Natural killer cell treated with Interleukin-12 subunit alpha and Interleukin-12 subunit beta and Interleukin-15 and Interleukin-18, amount 100 ng/mL, for 72 hours (primary cell): ENCODE measurements at regions not wholly inside any gene's neighbourhood (a gene's known extent, or its start where the extent isn't known, plus 50 kb on each side); places are given as distances from the start of the nearest gene placed in this dataset.

Source experiments
- ATAC-seq, 2 donors: fragments of 150-1000 bp; cut with Tn5 transposase in 1 of 2; sonication (Bioruptor Pico), chemical (Tn5 transposase) in 1 of 2; 2 replicates each; pipeline ENCODE4 v1.10.0; 2021
- DNase-seq: peaks from one replicate; pipeline ENCODE4 v3.0.0; 2022; ENCODE audit warnings: low spot score
- H3K27ac Mint-ChIP-seq, 2 donors: 1 replicate in 1 of 2; 2 replicates in 1 of 2; pipeline ENCODE4 v1.8.0; 2022; ENCODE audit warnings: mixed read lengths in 2 of 2, mild to moderate bottlenecking in 1 of 2, moderate library complexity in 1 of 2
- H3K27me3 Mint-ChIP-seq, 2 donors: 1 replicate in 1 of 2; 2 replicates in 1 of 2; pipeline ENCODE4 v1.8.0; 2022; ENCODE audit warnings: mixed read lengths in 2 of 2
- H3K36me3 Mint-ChIP-seq: one replicate; pipeline ENCODE4 v1.8.0; 2022; ENCODE audit warnings: mixed read lengths
- H3K4me1 Mint-ChIP-seq, 2 donors: 1 replicate in 1 of 2; 2 replicates in 1 of 2; pipeline ENCODE4 v1.8.0; 2022; ENCODE audit warnings: low read depth in 2 of 2, mixed read lengths in 2 of 2, mild to moderate bottlenecking in 1 of 2
- H3K4me3 Mint-ChIP-seq: one replicate; pipeline ENCODE4 v1.8.0; 2022; ENCODE audit warnings: mixed read lengths
- H3K9me3 Mint-ChIP-seq: 2 replicates; pipeline ENCODE4 v1.8.0; 2022; ENCODE audit warnings: mixed read lengths

DNA sequence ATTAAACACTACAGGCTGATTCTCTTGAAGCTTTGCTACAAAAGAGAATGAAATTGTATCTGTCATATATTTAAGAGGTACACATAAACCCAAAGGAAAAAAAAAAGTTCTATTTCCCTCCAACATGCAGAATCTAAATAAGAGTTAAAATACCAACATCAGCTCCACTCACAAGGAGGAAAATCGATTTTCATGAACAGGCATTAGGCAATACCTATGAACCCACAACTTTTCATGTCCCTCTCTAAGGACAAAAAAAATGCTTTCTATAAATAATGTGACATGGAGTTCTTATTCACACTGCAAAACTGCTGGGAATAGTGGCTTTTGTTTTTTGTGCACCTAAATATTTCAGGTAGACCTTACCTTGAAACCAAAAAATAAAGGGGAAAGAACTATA lies 192.5 kb downstream of the KLF12 start:
- Mint-ChIP-seq H3K4me1 (peaks cover 52 to 59% of the 10 kb centered on the region in 2 donors), H3K27ac (no peak overlapping the region)
- no peak for ATAC-seq

GRCh38 chr13:73940098-73940497 lies 194.1 kb downstream of the KLF12 start:
- H3K4me1 Mint-ChIP-seq: peaks cover 47 to 50% of the 10 kb centered on the region in 2 donors
- DNase-seq (no peak), ATAC-seq (no peak)
- H3K4me3 Mint-ChIP-seq: no peak overlapping the region
- H3K36me3 Mint-ChIP-seq: no peaks in the 10 kb centered on the region
- peak overlapping the region; percentile 54 to 76 for H3K27ac Mint-ChIP-seq
- no peaks in the 10 kb centered on the region for H3K27me3 Mint-ChIP-seq
- H3K9me3 Mint-ChIP-seq: no peaks in the 10 kb centered on the region

More for the DNA sequence above, 192.5 kb downstream of the KLF12 start:
- Mint-ChIP-seq H3K36me3 (no peaks in the 10 kb centered on the region), H3K9me3 (no peaks in the 10 kb centered on the region), H3K27me3 (no peaks in the 10 kb centered on the region), H3K4me3 (no peak overlapping the region)
- no peak for DNase-seq

GRCh38 chr13:73939603-73940002 lies 194.6 kb downstream of the KLF12 start:
- Mint-ChIP-seq H3K4me1 (peaks cover 49 to 51% of the 10 kb centered on the region in 2 donors), H3K27ac (peak overlapping the region; percentile 54 to 76), H3K9me3 (no peaks in the 10 kb centered on the region), H3K36me3 (no peaks in the 10 kb centered on the region), H3K27me3 (no peaks in the 10 kb centered on the region), H3K4me3 (peak overlapping the region; percentile 34)
- ATAC-seq: peak; percentile 46 to 63
- no peak for DNase-seq

DNA sequence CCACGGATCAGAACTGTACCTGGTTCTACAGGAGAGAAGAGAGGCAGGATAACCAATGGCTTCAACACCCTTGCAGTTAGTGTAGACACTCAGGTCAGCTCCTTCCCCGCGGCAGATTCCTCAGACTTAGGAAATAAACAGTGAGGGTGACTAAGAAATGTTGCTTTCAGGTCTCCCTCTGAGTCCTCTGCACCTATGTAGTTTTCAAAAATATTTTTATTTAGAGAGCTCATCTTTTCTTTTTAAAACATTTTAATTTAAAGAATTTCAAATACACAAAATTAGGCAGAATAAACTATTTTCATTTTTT lies 195.2 kb downstream of the KLF12 start:
- H3K27ac Mint-ChIP-seq: peak overlapping the region in 1 of 2 donors; percentile 76
- H3K4me3 Mint-ChIP-seq: no peak overlapping the region
- no peaks in the 10 kb centered on the region for H3K36me3 Mint-ChIP-seq
- no peaks in the 10 kb centered on the region for H3K9me3 Mint-ChIP-seq
- no peak for ATAC-seq
- no peak for DNase-seq
- no peaks in the 10 kb centered on the region for H3K27me3 Mint-ChIP-seq
- peaks cover 54 to 55% of the 10 kb centered on the region in 2 donors for H3K4me1 Mint-ChIP-seq

DNA sequence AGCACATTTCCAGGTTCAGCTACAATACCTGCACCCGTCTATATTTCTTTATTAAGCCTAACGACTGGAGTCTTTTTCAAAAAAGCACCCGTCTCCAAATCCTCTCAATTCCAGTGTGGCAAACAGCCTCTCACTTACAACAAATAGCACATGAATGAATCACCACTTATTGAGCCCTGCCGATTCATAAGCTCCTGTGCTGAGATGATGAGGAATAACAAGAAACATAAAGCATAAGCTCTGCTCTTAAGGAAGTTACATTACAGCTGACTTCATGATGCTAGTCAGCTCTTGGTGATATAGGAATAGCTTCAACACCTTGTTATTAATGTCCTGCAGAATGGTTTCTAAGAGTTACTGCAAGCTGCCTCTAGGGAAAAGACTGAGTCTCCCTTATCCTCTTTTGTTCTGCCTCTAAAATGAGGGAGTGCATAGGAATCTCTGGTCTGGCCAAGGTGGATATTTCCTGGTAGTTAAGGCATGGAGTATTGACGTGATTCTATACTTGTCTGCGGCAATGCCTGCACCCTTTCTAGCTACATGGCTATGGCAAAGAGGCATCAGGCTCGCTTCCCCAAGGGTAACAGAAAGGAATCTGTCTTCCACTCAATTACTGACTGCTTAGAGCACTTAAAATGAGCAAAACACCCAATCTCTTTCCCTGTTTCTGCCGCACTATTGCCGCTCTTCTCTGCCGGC lies 195.7 kb downstream of the KLF12 start:
- H3K4me1 Mint-ChIP-seq: peaks cover 54 to 56% of the 10 kb centered on the region in 2 donors
- H3K27me3 Mint-ChIP-seq: no peaks in the 10 kb centered on the region
- peak overlapping the region; percentile 45 for H3K4me3 Mint-ChIP-seq
- peak in 1 of 2 donors; percentile 60 for ATAC-seq
- no peaks in the 10 kb centered on the region for H3K9me3 Mint-ChIP-seq
- H3K36me3 Mint-ChIP-seq: no peaks in the 10 kb centered on the region
- H3K27ac Mint-ChIP-seq: no peak overlapping the region
- no peak for DNase-seq

DNA sequence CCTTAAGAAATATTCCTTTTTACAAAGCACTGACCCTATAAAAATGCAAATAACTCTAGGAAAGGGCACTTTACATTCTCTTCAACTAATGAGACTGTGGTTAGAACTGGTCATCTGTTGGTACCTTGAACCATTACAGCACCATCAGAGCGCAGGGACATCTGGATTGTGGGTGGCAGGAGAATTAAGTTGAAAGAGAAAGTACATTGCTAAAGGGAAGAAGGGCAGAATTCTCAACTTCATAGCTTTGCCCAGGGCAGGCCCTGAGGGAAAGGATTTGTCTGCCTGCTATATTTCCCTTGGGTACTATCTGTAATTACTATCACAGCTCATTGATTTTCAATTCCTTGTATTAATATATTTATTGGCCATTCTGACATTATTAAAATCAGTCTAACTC lies 196.8 kb downstream of the KLF12 start:
- Mint-ChIP-seq H3K4me3 (no peak overlapping the region), H3K27ac (no peak overlapping the region), H3K27me3 (no peaks in the 10 kb centered on the region), H3K4me1 (peaks cover 53 to 54% of the 10 kb centered on the region in 2 donors), H3K9me3 (no peaks in the 10 kb centered on the region), H3K36me3 (no peaks in the 10 kb centered on the region)
- DNase-seq: no peak
- no peak for ATAC-seq

- H3K4me3 Mint-ChIP-seq: no peak overlapping the region
- H3K9me3 Mint-ChIP-seq: no peaks in the 10 kb centered on the region
- ATAC-seq (no peak), DNase-seq (no peak)
- no peaks in the 10 kb centered on the region for H3K36me3 Mint-ChIP-seq
- no peaks in the 10 kb centered on the region for H3K27me3 Mint-ChIP-seq
- H3K4me1 Mint-ChIP-seq: peaks cover 53 to 55% of the 10 kb centered on the region in 2 donors
- no peak overlapping the region for H3K27ac Mint-ChIP-seq
These were observed 198.2 kb downstream of the KLF12 start for GRCh38 chr13:73935991-73936390.

DNA sequence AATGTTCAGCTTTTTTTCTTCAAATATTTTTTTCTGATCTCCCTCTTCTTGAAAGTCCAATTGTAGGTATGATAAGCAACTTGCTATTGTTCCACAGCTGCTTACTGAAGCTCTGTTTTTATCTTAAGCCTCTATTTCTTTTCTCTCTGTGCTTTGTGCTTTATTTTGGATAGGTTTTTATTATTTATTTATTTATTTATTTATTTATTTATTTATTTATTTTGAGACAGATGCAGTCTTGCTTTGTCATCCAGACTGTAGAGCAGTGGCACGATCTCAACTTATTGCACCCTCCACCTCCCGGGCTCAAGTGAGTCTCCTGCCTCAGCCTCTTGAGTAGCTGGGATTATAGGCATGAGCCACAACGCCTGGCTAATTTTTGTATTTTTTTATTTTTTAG lies 199.4 kb downstream of the KLF12 start:
- peaks cover 44 to 49% of the 10 kb centered on the region in 2 donors for H3K4me1 Mint-ChIP-seq
- H3K27me3 Mint-ChIP-seq: no peaks in the 10 kb centered on the region
- no peaks in the 10 kb centered on the region for H3K9me3 Mint-ChIP-seq
- no peak for DNase-seq
- ATAC-seq: no peak
- peak overlapping the region; percentile 54 for H3K4me3 Mint-ChIP-seq
- no peaks in the 10 kb centered on the region for H3K36me3 Mint-ChIP-seq
- H3K27ac Mint-ChIP-seq: peak overlapping the region; percentile 15 to 39

- ATAC-seq (peak; percentile 6 to 41), DNase-seq (no peak)
- peak overlapping the region; percentile 15 to 39 for H3K27ac Mint-ChIP-seq
- H3K27me3 Mint-ChIP-seq: no peaks in the 10 kb centered on the region
- no peaks in the 10 kb centered on the region for H3K36me3 Mint-ChIP-seq
- no peaks in the 10 kb centered on the region for H3K9me3 Mint-ChIP-seq
- peaks cover 45 to 49% of the 10 kb centered on the region in 2 donors for H3K4me1 Mint-ChIP-seq
- peak overlapping the region; percentile 54 for H3K4me3 Mint-ChIP-seq
These were observed 200.0 kb downstream of the KLF12 start for GRCh38 chr13:73934215-73934641.

GRCh38 chr13:73933795-73934194 lies 200.4 kb downstream of the KLF12 start:
- Mint-ChIP-seq H3K9me3 (no peaks in the 10 kb centered on the region), H3K4me1 (peaks cover 47 to 51% of the 10 kb centered on the region in 2 donors), H3K27me3 (no peaks in the 10 kb centered on the region), H3K36me3 (no peaks in the 10 kb centered on the region), H3K27ac (peak overlapping the region; percentile 15 to 39), H3K4me3 (peak overlapping the region; percentile 54)
- DNase-seq: no peak
- peak in 1 of 2 donors; percentile 24 for ATAC-seq

DNA sequence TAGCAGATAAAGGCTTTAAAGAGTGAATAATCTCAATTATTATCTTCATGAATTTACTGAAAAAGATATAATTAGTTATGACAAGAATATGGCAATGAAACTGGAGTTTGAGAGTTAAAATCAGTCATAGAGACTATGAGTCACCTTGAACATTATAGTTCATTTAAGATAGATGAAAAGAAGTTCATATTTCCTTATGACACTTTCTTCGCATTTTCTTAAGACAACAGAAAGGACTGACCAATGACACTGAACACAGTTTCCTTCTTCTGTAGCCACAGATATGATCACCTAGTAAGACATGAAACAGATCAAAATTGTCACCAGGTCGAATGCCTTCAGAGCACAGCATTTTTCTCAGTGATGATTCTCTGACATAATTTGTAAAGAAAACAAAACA lies 202.1 kb downstream of the KLF12 start:
- ATAC-seq (peak in 1 of 2 donors; percentile 62), DNase-seq (no peak)
- H3K27me3 Mint-ChIP-seq: no peaks in the 10 kb centered on the region
- H3K4me1 Mint-ChIP-seq: peaks cover 39 to 43% of the 10 kb centered on the region in 2 donors
- H3K27ac Mint-ChIP-seq: peak overlapping the region in 1 of 2 donors; percentile 15
- H3K36me3 Mint-ChIP-seq: no peaks in the 10 kb centered on the region
- no peaks in the 10 kb centered on the region for H3K9me3 Mint-ChIP-seq
- H3K4me3 Mint-ChIP-seq: peak overlapping the region; percentile 35

- peaks cover 40 to 53% of the 10 kb centered on the region in 2 donors for H3K4me1 Mint-ChIP-seq
- H3K27me3 Mint-ChIP-seq: no peaks in the 10 kb centered on the region
- H3K9me3 Mint-ChIP-seq: no peaks in the 10 kb centered on the region
- no peaks in the 10 kb centered on the region for H3K36me3 Mint-ChIP-seq
- H3K27ac Mint-ChIP-seq: no peak overlapping the region
- H3K4me3 Mint-ChIP-seq: no peak overlapping the region
- ATAC-seq (peak in 1 of 2 donors; percentile 36), DNase-seq (no peak)
These were observed 204.8 kb downstream of the KLF12 start for GRCh38 chr13:73929287-73929932.

DNA sequence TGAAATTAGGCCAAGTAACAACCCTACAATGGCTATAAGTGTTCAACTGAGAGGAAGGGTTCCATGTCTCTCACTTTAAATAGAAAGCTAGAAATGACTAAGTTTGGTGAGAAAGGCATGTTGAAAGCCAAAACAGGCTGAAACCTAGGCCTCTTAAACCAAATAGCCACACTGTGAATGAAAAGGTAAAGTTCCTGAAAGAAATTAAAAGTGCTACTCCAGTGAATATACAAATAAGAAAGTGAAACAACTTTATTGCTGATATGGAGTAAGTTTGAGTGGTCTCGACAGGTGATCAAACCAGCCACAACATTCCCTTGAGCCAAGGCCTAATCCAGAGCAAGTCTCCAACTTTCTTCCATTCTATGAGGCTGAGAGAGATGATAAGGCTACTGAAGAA lies 209.6 kb downstream of the KLF12 start:
- Mint-ChIP-seq H3K4me3 (peak overlapping the region; percentile 36), H3K9me3 (no peaks in the 10 kb centered on the region), H3K27me3 (no peaks in the 10 kb centered on the region), H3K27ac (peak overlapping the region; percentile 19 to 49), H3K36me3 (no peaks in the 10 kb centered on the region), H3K4me1 (peaks cover 39 to 55% of the 10 kb centered on the region in 2 donors)
- DNase-seq: no peak
- peak; percentile 64 to 84 for ATAC-seq
